ENCODE measurements at regions not wholly inside any gene's neighbourhood (a gene's known extent, or its start where the extent isn't known, plus 50 kb on each side); places are given as distances from the start of the nearest gene placed in this dataset.

DNA sequence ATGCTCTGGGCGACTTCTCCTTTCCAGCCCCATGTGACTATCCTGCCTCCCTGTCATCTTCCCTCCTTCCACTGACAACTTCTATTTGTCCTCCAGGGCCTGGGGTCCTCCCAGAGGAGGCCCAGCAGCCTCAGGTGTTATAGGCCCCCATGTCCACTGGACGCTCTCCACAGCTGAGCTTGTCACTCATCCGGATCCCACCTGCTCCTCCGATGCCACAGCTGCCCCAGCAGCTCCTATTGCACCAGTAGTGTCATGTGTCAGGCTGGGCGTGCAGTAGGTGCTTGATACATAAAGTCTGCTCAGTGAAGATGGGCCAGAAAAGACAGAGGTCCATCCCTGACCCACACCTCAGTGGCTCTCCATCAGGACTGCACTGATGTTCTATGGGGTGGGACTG is 305.7 kb upstream of the MYT1L start:
- Histone ChIP-seq H3K36me3 (ENCODE audit: control insufficient read depth, insufficient read depth, low read length) (no peaks in the 10 kb centered on the region), H3K9me1 (ENCODE audit: control insufficient read depth, insufficient read depth, low read length) (no peaks in the 10 kb centered on the region), H3K9me3 (replicated peaks; ENCODE audit: control insufficient read depth, insufficient read depth, low read depth, low read length) (no peaks in the 10 kb centered on the region), H3K27ac (ENCODE audit: extremely low read depth, low read depth, low read length) (no peak overlapping the region), H3K9ac (ENCODE audit: insufficient read depth in 1 of 2, low read depth in 2 of 2, low read length in 2 of 2) (no peak overlapping the region), H3K4me1 (replicated peaks in 1 of 2; ENCODE audit: control insufficient read depth in 2 of 2, insufficient read depth in 2 of 2, low read length in 2 of 2) (no peaks in the 10 kb centered on the region), H3K4me3 (no peak overlapping the region), H4K20me1 (replicated peaks; ENCODE audit: control insufficient read depth, insufficient read depth, low read length) (no peaks in the 10 kb centered on the region), H3K27me3 (ENCODE audit: control insufficient read depth in 2 of 2, insufficient read depth in 2 of 2, low read length in 2 of 2) (peaks cover 3 to 72% of the 10 kb centered on the region in 2 experiments; a peak in 4 of 5 replicates), H3K79me2 (ENCODE audit: control insufficient read depth, insufficient read depth, low read length) (no peaks in the 10 kb centered on the region), H3K4me2 (ENCODE audit: insufficient read depth, low read length) (no peak overlapping the region), H2AFZ (ENCODE audit: low read depth, low read length) (no peak overlapping the region)
- no TSS peak for BruUV-seq (replicated peaks)
- WGBS (ENCODE audit: insufficient coverage, low coverage, missing lambda C conversion rate), result 0% methylated on average over 5 of the region's 5 CpGs
- in situ Hi-C loops (cut with MboI) (no loop called here), intact Hi-C loops (cut with micrococcal nuclease) (no loop called here)
- FAIRE-seq (no peak), ATAC-seq (no peak), DNase-seq (ENCODE audit: extremely low read depth in 1 of 4, low spot score in 3 of 4) (no peak)
- ChIA-PET CTCF (ENCODE audit: low intra/inter-chr PET ratio) (no interaction called here), POLR2A (interaction anchor here (0.6 to 1.1 kb wide), 3 partner anchors 10 to 138 kb away, joined by 3 to 5 read pairs (median 4); no protein-coding TSS in a partner anchor)
- TF ChIP-seq BRF2 (IDR thresholded peaks at IDR 0.05; ENCODE audit: borderline replicate concordance, insufficient read depth, insufficient read length) (no peak), SIRT6 (IDR thresholded peaks at IDR 0.05; ENCODE audit: low read depth, low read length) (no peak), TCF7 (IDR thresholded peaks at IDR 0.05; ENCODE audit: borderline replicate concordance) (no peak), ELF1 (tag; IDR thresholded peaks at IDR 0.05) (no peak), SUPT5H (IDR thresholded peaks at IDR 0.05) (no peak), RNF2 (IDR thresholded peaks at IDR 0.05) (no peak), MYBL2 (IDR thresholded peaks at IDR 0.05; ENCODE audit: low read depth) (no peak), MYBL2 (CRISPR knock-in tag; IDR thresholded peaks at IDR 0.05; ENCODE audit: borderline replicate concordance) (no peak), ARID2 (IDR thresholded peaks at IDR 0.05) (no peak)

Measured in K562 (cell line).